Neural progenitor cell (in vitro differentiated cells): ENCODE measurements at regions not wholly inside any gene's neighbourhood (a gene's known extent, or its start where the extent isn't known, plus 50 kb on each side); places are given as distances from the start of the nearest gene placed in this dataset.

Experiments
- DNase-seq: peaks from one replicate; pipeline ENCODE4 v3.0.0-alpha.2; 2016; ENCODE audit warnings: low spot score
- H2AFZ ChIP-seq: fragments of 200-600 bp; sonication (generic); replicated peaks from 2 replicates; pipeline ENCODE4 v1.6.1; 2016; ENCODE audit warnings: antibody characterized with exemption
- H3F3A ChIP-seq: fragments of 200-600 bp; sonication (generic); 2 replicates; pipeline ENCODE4 v1.6.1; 2016; ENCODE audit warnings: antibody characterized with exemption, low read depth
- H3K27ac ChIP-seq: fragments of 200-600 bp; sonication (generic); 2 replicates; pipeline ENCODE4 v1.5.1; 2016; ENCODE audit warnings: mild to moderate bottlenecking
- H3K27me3 ChIP-seq: fragments of 200-600 bp; sonication (generic); 2 replicates; pipeline ENCODE4 v1.6.1; 2016; ENCODE audit warnings: mild to moderate bottlenecking, moderate library complexity
- H3K36me3 ChIP-seq: fragments of 200-600 bp; sonication (generic); 2 replicates; pipeline ENCODE4 v1.5.1; 2016
- H3K4me1 ChIP-seq: fragments of 200-600 bp; sonication (generic); 2 replicates; pipeline ENCODE4 v1.6.1; 2016; ENCODE audit warnings: mixed run types
- H3K4me2 ChIP-seq: fragments of 200-600 bp; sonication (generic); 2 replicates; pipeline ENCODE4 v1.6.1; 2016
- H3K4me3 ChIP-seq: fragments of 200-600 bp; sonication (generic); 2 replicates; pipeline ENCODE4 v1.5.1; 2016
- H3K79me2 ChIP-seq: fragments of 200-600 bp; sonication (generic); 2 replicates; pipeline ENCODE4 v1.6.1; 2016; ENCODE audit warnings: low read depth
- H3K9ac ChIP-seq: fragments of 200-600 bp; sonication (generic); 2 replicates; pipeline ENCODE4 v1.6.1; 2016
- H3K9me3 ChIP-seq: fragments of 200-600 bp; sonication (generic); 2 replicates; pipeline ENCODE4 v1.5.1; 2016; ENCODE audit warnings: low read depth
- H4K20me1 ChIP-seq: fragments of 200-600 bp; sonication (generic); 2 replicates; pipeline ENCODE4 v1.6.1; 2016; ENCODE audit warnings: low read depth
- H3K27ac Mint-ChIP-seq: 3 replicates; pipeline ENCODE4 v1.8.0; 2021; ENCODE audit warnings: mixed read lengths
- H3K27me3 Mint-ChIP-seq: 2 replicates; pipeline ENCODE4 v1.8.0; 2022; ENCODE audit warnings: low read depth, mild to moderate bottlenecking, inconsistent platforms, moderate library complexity, mixed read lengths; ENCODE audit not compliant: insufficient read depth
- H3K36me3 Mint-ChIP-seq: 3 replicates; pipeline ENCODE4 v1.8.0; 2021; ENCODE audit warnings: mixed read lengths
- H3K4me1 Mint-ChIP-seq: 3 replicates; pipeline ENCODE4 v1.8.0; 2021; ENCODE audit warnings: mixed read lengths
- H3K4me3 Mint-ChIP-seq: 3 replicates; pipeline ENCODE4 v1.8.0; 2021; ENCODE audit warnings: mild to moderate bottlenecking, moderate library complexity, mixed read lengths
- H3K9me3 Mint-ChIP-seq: 3 replicates; pipeline ENCODE4 v1.8.0; 2020; ENCODE audit warnings: mixed read lengths
- EZH2 ChIP-seq: fragments of 200-600 bp; sonication (generic); IDR thresholded peaks from 2 replicates; pipeline ENCODE4 v1.6.1; 2017; ENCODE audit warnings: antibody characterized with exemption, mild to moderate bottlenecking, moderate library complexity
- EZH2phosphoT487 ChIP-seq: fragments of 200-600 bp; sonication (generic); IDR thresholded peaks from 2 replicates; pipeline ENCODE4 v1.6.1; 2017; ENCODE audit warnings: antibody characterized with exemption
- TF ChIP-seq, protein P1 (sequence below): fragments of 200-600 bp; sonication (generic); IDR thresholded peaks from 2 replicates; pipeline ENCODE4 v1.5.1; 2017; ENCODE audit warnings: antibody characterized with exemption, mild to moderate bottlenecking

DNA sequence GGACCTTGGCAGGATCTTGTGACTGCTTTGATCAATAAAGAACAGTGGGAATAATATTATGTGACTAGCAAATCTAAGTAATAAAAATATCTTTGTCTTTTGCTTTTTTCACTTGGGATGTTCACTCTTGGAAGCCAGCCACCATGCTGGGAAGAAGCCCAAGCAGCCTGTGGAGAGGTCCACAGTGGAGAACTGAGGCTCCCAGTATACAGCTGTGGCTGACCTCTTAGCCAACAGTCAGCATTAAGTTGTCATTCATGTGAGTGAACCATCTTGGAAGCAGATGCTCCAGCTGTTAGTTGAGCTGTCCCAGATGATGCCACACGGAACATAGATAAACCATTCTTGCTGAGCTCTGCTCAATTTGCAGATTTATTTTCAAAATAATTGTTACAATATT, 160.0 kb downstream of the OSR1 start:
- Histone ChIP-seq H3K36me3 (no peaks in the 10 kb centered on the region), H3K79me2 (no peaks in the 10 kb centered on the region), H3F3A (no peaks in the 10 kb centered on the region), H3K4me3 (no peak overlapping the region), H3K4me2 (no peak overlapping the region), H4K20me1 (no peaks in the 10 kb centered on the region), H3K9ac (no peak overlapping the region), H3K9me3 (no peaks in the 10 kb centered on the region), H2AFZ (no peak overlapping the region), H3K4me1 (no peaks in the 10 kb centered on the region), H3K27me3 (no peaks in the 10 kb centered on the region), H3K27ac (no peak overlapping the region)
- Mint-ChIP-seq H3K9me3 (no peaks in the 10 kb centered on the region), H3K27ac (no peak overlapping the region), H3K36me3 (no peaks in the 10 kb centered on the region), H3K4me3 (no peak overlapping the region), H3K27me3 (no peaks in the 10 kb centered on the region), H3K4me1 (no peaks in the 10 kb centered on the region)
- TF ChIP-seq EZH2phosphoT487 (no peak), EZH2 (no peak)
- TF ChIP-seq, protein P1, sequence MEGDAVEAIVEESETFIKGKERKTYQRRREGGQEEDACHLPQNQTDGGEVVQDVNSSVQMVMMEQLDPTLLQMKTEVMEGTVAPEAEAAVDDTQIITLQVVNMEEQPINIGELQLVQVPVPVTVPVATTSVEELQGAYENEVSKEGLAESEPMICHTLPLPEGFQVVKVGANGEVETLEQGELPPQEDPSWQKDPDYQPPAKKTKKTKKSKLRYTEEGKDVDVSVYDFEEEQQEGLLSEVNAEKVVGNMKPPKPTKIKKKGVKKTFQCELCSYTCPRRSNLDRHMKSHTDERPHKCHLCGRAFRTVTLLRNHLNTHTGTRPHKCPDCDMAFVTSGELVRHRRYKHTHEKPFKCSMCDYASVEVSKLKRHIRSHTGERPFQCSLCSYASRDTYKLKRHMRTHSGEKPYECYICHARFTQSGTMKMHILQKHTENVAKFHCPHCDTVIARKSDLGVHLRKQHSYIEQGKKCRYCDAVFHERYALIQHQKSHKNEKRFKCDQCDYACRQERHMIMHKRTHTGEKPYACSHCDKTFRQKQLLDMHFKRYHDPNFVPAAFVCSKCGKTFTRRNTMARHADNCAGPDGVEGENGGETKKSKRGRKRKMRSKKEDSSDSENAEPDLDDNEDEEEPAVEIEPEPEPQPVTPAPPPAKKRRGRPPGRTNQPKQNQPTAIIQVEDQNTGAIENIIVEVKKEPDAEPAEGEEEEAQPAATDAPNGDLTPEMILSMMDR = no peak
- no peak for DNase-seq

GRCh38 chr2:19195661-19196060, 162.8 kb downstream of the OSR1 start:
- H3K36me3 Mint-ChIP-seq = no peaks in the 10 kb centered on the region
- DNase-seq = no peak

DNA sequence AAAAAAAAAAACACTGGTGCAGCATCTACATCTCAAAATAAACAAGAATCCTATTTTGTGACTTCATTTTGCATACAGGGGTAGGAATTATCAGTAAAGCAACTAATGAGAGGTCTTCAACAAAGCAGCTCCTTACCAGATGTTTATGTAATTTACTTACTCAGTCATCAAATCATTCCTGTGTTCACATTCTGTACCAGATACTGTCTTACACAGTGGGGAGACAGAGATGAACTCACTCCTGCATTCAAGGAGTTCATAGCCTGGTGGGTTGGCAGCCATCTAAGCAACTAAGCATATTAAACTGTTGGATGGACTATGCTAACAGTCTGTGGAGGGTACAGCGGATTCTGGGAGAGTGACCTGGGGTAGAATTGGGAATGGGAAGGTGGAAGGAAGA, 169.0 kb downstream of the OSR1 start:
- no peaks in the 10 kb centered on the region for H3K36me3 ChIP-seq
- H2AFZ ChIP-seq = no peak overlapping the region
- peaks cover 2% of the 10 kb centered on the region for H3K27me3 Mint-ChIP-seq
- H3K27ac ChIP-seq = no peak overlapping the region
- TF ChIP-seq, protein P1 = no peak
- TF ChIP-seq EZH2phosphoT487 (no peak), EZH2 (no peak)
- no peak for DNase-seq
- H3K4me1 Mint-ChIP-seq = no peaks in the 10 kb centered on the region
- no peaks in the 10 kb centered on the region for H3K9me3 ChIP-seq
- no peaks in the 10 kb centered on the region for H4K20me1 ChIP-seq
- no peak overlapping the region for H3K4me2 ChIP-seq
- H3K36me3 Mint-ChIP-seq = no peaks in the 10 kb centered on the region
- H3K4me1 ChIP-seq = no peaks in the 10 kb centered on the region
- no peaks in the 10 kb centered on the region for H3K79me2 ChIP-seq
- H3K27me3 ChIP-seq = no peaks in the 10 kb centered on the region
- H3F3A ChIP-seq = no peaks in the 10 kb centered on the region
- no peak overlapping the region for H3K4me3 Mint-ChIP-seq
- H3K9me3 Mint-ChIP-seq = no peaks in the 10 kb centered on the region
- no peak overlapping the region for H3K4me3 ChIP-seq
- H3K27ac Mint-ChIP-seq = no peak overlapping the region
- no peak overlapping the region for H3K9ac ChIP-seq

More at GRCh38 chr2:19195661-19196060, 162.8 kb downstream of the OSR1 start:
- no peaks in the 10 kb centered on the region for H3K4me1 ChIP-seq
- H2AFZ ChIP-seq = no peak overlapping the region
- Mint-ChIP-seq H3K4me1 (no peaks in the 10 kb centered on the region), H3K27ac (no peak overlapping the region), H3K27me3 (peaks cover 2% of the 10 kb centered on the region), H3K4me3 (no peak overlapping the region), H3K9me3 (no peaks in the 10 kb centered on the region)
- TF ChIP-seq EZH2phosphoT487 (no peak), EZH2 (no peak)
- TF ChIP-seq, protein P1 = no peak
- H3K27ac ChIP-seq = no peak overlapping the region
- no peaks in the 10 kb centered on the region for H3K9me3 ChIP-seq
- H3K27me3 ChIP-seq = no peaks in the 10 kb centered on the region
- no peak overlapping the region for H3K4me3 ChIP-seq
- H3K36me3 ChIP-seq = no peaks in the 10 kb centered on the region
- H3K4me2 ChIP-seq = no peak overlapping the region
- H3F3A ChIP-seq = no peaks in the 10 kb centered on the region
- no peaks in the 10 kb centered on the region for H3K79me2 ChIP-seq
- H4K20me1 ChIP-seq = no peaks in the 10 kb centered on the region
- H3K9ac ChIP-seq = no peak overlapping the region
